Keratinocyte (primary cell): ENCODE measurements at regions not wholly inside any gene's neighbourhood (a gene's known extent, or its start where the extent isn't known, plus 50 kb on each side); places are given as distances from the start of the nearest gene placed in this dataset.

Experiments
- DNase-seq: peaks from one replicate; pipeline ENCODE4 v3.0.0-alpha.2; 2011; ENCODE audit warnings: low read depth, missing footprints, low spot score
- FAIRE-seq: peaks from 2 replicates; lab custom pipeline; 2011; peaks lifted over from hg19 to GRCh38; lab: Jason Lieb, UNC
- H2AFZ ChIP-seq: 2 replicates; pipeline ENCODE4 v1.6.0; 2012; ENCODE audit warnings: low read length, control low read depth, inconsistent platforms; ENCODE audit not compliant: control insufficient read depth
- H3K27ac ChIP-seq: 2 replicates; pipeline ENCODE4 v1.5.1; 2011; ENCODE audit warnings: low read length; ENCODE audit not compliant: control insufficient read depth, insufficient read depth
- H3K27me3 ChIP-seq: 3 replicates; pipeline ENCODE4 v1.6.0; 2011; ENCODE audit warnings: low read length; ENCODE audit not compliant: control insufficient read depth, insufficient read depth; ENCODE audit errors: extremely low read depth
- H3K36me3 ChIP-seq, 2 experiments: 2 replicates in 1 of 2; 3 replicates in 1 of 2; pipeline ENCODE4 v1.5.1; 2011; ENCODE audit warnings: low read length in 2 of 2, mild to moderate bottlenecking in 1 of 2; ENCODE audit not compliant: control insufficient read depth in 2 of 2, insufficient read depth in 2 of 2; ENCODE audit errors: extremely low read depth in 1 of 2
- H3K4me1 ChIP-seq: 3 replicates; pipeline ENCODE4 v1.5.1; 2011; ENCODE audit warnings: low read length; ENCODE audit not compliant: control insufficient read depth, insufficient read depth; ENCODE audit errors: extremely low read depth
- H3K4me2 ChIP-seq: 3 replicates; pipeline ENCODE4 v1.6.0; 2011; ENCODE audit warnings: low read depth, low read length; ENCODE audit not compliant: control insufficient read depth, insufficient read depth; ENCODE audit errors: extremely low read depth
- H3K4me3 ChIP-seq, 3 experiments: fragments of 200-600 bp in 1 of 3; sonication (generic) in 1 of 3; 2 replicates in 2 of 3; 3 replicates in 1 of 3; pipeline ENCODE4 v1.5.1; 2011 to 2016; ENCODE audit warnings: low read length in 3 of 3, mild to moderate bottlenecking in 3 of 3, control low read depth in 2 of 3, inconsistent platforms in 1 of 3, low read depth in 1 of 3, mixed read lengths in 1 of 3, mixed run types in 1 of 3, moderate library complexity in 1 of 3; ENCODE audit not compliant: control insufficient read depth in 2 of 3, insufficient read depth in 2 of 3; ENCODE audit errors: extremely low read depth in 1 of 3
- H3K79me2 ChIP-seq: 2 replicates; pipeline ENCODE4 v1.6.0; 2012; ENCODE audit warnings: low read length; ENCODE audit not compliant: control insufficient read depth, insufficient read depth
- H3K9ac ChIP-seq: 3 replicates; pipeline ENCODE4 v1.6.0; 2011; ENCODE audit warnings: low read length; ENCODE audit not compliant: control insufficient read depth, insufficient read depth; ENCODE audit errors: extremely low read depth
- H3K9me1 ChIP-seq: 3 replicates; pipeline ENCODE4 v1.6.0; 2011; ENCODE audit warnings: low read length; ENCODE audit not compliant: control insufficient read depth, insufficient read depth; ENCODE audit errors: extremely low read depth
- H3K9me3 ChIP-seq: 2 replicates; pipeline ENCODE4 v1.5.1; 2012; ENCODE audit warnings: low read depth, low read length; ENCODE audit not compliant: control insufficient read depth
- H4K20me1 ChIP-seq: 3 replicates; pipeline ENCODE4 v1.6.0; 2011; ENCODE audit warnings: low read length; ENCODE audit not compliant: control insufficient read depth, insufficient read depth; ENCODE audit errors: extremely low read depth
- EZH2 ChIP-seq: IDR thresholded peaks from one replicate; pipeline ENCODE4 v1.6.1; 2012; ENCODE audit warnings: inconsistent platforms, mild to moderate bottlenecking, low read length, moderate library complexity
- dilution Hi-C: fragments of 300-500 bp; cut with MboI; formaldehyde crosslinking; loops from one replicate; pipeline ENCODE4 v1.7.0; 2020; ENCODE audit warnings: low sequenced_read_pairs; ENCODE audit not compliant: extremely low pct_ligation_motif_present
- TF ChIP-seq, protein P1 (sequence below), 3 experiments: IDR thresholded peaks in 1 of 3; conservative IDR thresholded peaks in 1 of 3; optimal IDR thresholded peaks in 1 of 3; 2 replicates in 2 of 3; 3 replicates in 1 of 3; pipeline versions ENCODE3 to v1.5.1; 2011; ENCODE audit warnings: low read length in 3 of 3, mild to moderate bottlenecking in 3 of 3, moderate library complexity in 2 of 3, control low read depth in 1 of 3, inconsistent platforms in 1 of 3; ENCODE audit not compliant: insufficient read depth in 2 of 3; ENCODE audit errors: extremely low read depth in 1 of 3

DNA sequence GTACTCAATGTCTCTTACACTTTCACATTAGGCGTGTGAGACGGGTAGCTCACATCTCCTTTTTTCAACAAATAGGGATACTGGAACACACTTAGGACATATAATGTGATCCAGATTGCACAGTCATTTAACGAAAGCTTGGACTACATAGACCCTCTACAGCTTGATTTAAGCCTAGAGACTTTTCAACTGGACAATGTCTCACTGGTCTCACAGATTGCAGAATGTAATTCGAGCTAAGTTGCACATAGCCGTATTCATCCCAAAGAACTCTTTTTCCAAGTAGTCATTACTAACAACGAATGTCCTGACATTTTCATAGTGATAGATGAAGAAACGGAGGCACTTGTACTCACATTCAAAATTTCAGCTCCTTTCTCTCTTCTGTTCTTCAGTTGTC lies 612.1 kb downstream of the ZEB2 start:
- no peak overlapping the region for H3K9ac ChIP-seq
- H3K9me1 ChIP-seq, result no peaks in the 10 kb centered on the region
- dilution Hi-C loops, result no loop called here
- DNase-seq (no peak), FAIRE-seq (no peak)
- H3K36me3 ChIP-seq, result no peaks in the 10 kb centered on the region
- H3K4me2 ChIP-seq, result no peak overlapping the region
- no peaks in the 10 kb centered on the region for H3K4me1 ChIP-seq
- no peaks in the 10 kb centered on the region for H3K27me3 ChIP-seq
- H3K4me3 ChIP-seq, result no peak overlapping the region
- H3K79me2 ChIP-seq, result no peaks in the 10 kb centered on the region
- TF ChIP-seq EZH2, result no peak
- TF ChIP-seq, protein P1, sequence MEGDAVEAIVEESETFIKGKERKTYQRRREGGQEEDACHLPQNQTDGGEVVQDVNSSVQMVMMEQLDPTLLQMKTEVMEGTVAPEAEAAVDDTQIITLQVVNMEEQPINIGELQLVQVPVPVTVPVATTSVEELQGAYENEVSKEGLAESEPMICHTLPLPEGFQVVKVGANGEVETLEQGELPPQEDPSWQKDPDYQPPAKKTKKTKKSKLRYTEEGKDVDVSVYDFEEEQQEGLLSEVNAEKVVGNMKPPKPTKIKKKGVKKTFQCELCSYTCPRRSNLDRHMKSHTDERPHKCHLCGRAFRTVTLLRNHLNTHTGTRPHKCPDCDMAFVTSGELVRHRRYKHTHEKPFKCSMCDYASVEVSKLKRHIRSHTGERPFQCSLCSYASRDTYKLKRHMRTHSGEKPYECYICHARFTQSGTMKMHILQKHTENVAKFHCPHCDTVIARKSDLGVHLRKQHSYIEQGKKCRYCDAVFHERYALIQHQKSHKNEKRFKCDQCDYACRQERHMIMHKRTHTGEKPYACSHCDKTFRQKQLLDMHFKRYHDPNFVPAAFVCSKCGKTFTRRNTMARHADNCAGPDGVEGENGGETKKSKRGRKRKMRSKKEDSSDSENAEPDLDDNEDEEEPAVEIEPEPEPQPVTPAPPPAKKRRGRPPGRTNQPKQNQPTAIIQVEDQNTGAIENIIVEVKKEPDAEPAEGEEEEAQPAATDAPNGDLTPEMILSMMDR (optimal IDR thresholded peaks at IDR 0.05 in 1 of 3, IDR thresholded peaks at IDR 0.05 in 1 of 3, conservative IDR thresholded peaks at IDR 0.05 in 1 of 3; ENCODE audit: extremely low read depth in 1 of 3, insufficient read depth in 2 of 3, low read length in 3 of 3), result no peak
- no peak overlapping the region for H2AFZ ChIP-seq
- no peak overlapping the region for H3K27ac ChIP-seq
- no peaks in the 10 kb centered on the region for H4K20me1 ChIP-seq
- no peaks in the 10 kb centered on the region for H3K9me3 ChIP-seq

DNA sequence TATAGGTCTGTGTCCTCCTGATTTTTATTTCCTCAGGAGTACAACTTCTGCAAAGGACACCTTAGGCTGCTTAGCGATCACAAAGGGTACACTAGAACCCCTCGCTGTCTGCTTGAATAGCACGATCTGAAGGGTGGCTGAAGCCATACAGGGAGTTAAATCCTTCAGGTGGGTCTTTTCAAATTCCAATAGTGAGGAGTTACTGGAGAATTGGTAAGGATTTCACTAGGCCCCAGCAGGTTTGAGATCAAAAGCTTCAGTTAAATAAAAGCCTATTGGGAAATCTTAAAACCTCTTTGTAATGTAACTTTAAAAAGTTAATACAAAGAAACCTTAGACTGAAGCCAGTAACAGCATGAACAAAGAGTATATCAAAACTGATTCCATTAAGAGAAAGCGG lies 613.1 kb downstream of the ZEB2 start:
- TF ChIP-seq EZH2, result no peak
- TF ChIP-seq, protein P1 (optimal IDR thresholded peaks at IDR 0.05 in 1 of 3, IDR thresholded peaks at IDR 0.05 in 1 of 3, conservative IDR thresholded peaks at IDR 0.05 in 1 of 3; ENCODE audit: extremely low read depth in 1 of 3, insufficient read depth in 2 of 3, low read length in 3 of 3), result no peak
- H3K27me3 ChIP-seq, result no peaks in the 10 kb centered on the region
- H3K36me3 ChIP-seq, result no peaks in the 10 kb centered on the region
- H3K4me1 ChIP-seq, result peaks cover 2% of the 10 kb centered on the region
- H3K9ac ChIP-seq, result no peak overlapping the region
- FAIRE-seq (no peak), DNase-seq (no peak)
- no peaks in the 10 kb centered on the region for H3K79me2 ChIP-seq
- dilution Hi-C loops, result no loop called here
- no peaks in the 10 kb centered on the region for H3K9me1 ChIP-seq
- no peak overlapping the region for H3K4me3 ChIP-seq
- no peaks in the 10 kb centered on the region for H3K9me3 ChIP-seq
- H2AFZ ChIP-seq, result no peak overlapping the region
- H3K4me2 ChIP-seq, result no peak overlapping the region
- H3K27ac ChIP-seq, result no peak overlapping the region
- H4K20me1 ChIP-seq, result no peaks in the 10 kb centered on the region
